Astrocyte (in vitro differentiated cells and primary cell): ENCODE measurements at regions not wholly inside any gene's neighbourhood (a gene's known extent, or its start where the extent isn't known, plus 50 kb on each side); places are given as distances from the start of the nearest gene placed in this dataset.
"Not testable (repeated sequence)": the region's sequence is repeated elsewhere in the genome, so short reads cannot be mapped to it uniquely, and the experiment has no call there.

ENCODE experiments used
- DNase-seq: peaks from one replicate; pipeline ENCODE4 v3.0.0-alpha.2; 2010; ENCODE audit warnings: low read depth
- FAIRE-seq: peaks from 2 replicates; lab custom pipeline; 2011; peaks lifted over from hg19 to GRCh38; lab: Jason Lieb, UNC
- H2AFZ ChIP-seq: 2 replicates; pipeline ENCODE4 v1.6.0; 2012; ENCODE audit warnings: low read depth, low read length, inconsistent platforms
- H3K27ac ChIP-seq: 2 replicates; pipeline ENCODE4 v1.5.1; 2011; ENCODE audit warnings: low read depth, low read length, inconsistent platforms
- H3K27me3 ChIP-seq: 2 replicates; pipeline ENCODE4 v1.6.0; 2011; ENCODE audit warnings: low read length, inconsistent platforms; ENCODE audit not compliant: insufficient read depth
- H3K36me3 ChIP-seq: 2 replicates; pipeline ENCODE4 v1.5.1; 2011; ENCODE audit warnings: low read length, inconsistent platforms; ENCODE audit not compliant: insufficient read depth
- H3K4me1 ChIP-seq: 2 replicates; pipeline ENCODE4 v1.5.1; 2011; ENCODE audit warnings: low read length, inconsistent platforms; ENCODE audit not compliant: insufficient read depth
- H3K4me2 ChIP-seq: 2 replicates; pipeline ENCODE4 v1.6.0; 2012; ENCODE audit warnings: low read length, inconsistent platforms
- H3K4me3 ChIP-seq: 2 replicates; pipeline ENCODE4 v1.5.1; 2011; ENCODE audit warnings: low read depth, mild to moderate bottlenecking, low read length, inconsistent platforms; ENCODE audit not compliant: insufficient read depth
- H3K79me2 ChIP-seq: 2 replicates; pipeline ENCODE4 v1.6.0; 2012; ENCODE audit warnings: mild to moderate bottlenecking, low read length, inconsistent platforms; ENCODE audit not compliant: insufficient read depth
- H3K9ac ChIP-seq: 2 replicates; pipeline ENCODE4 v1.6.0; 2012; ENCODE audit warnings: mild to moderate bottlenecking, low read length, inconsistent platforms
- H3K9me3 ChIP-seq: 2 replicates; pipeline ENCODE4 v1.5.1; 2012; ENCODE audit warnings: low read depth, mild to moderate bottlenecking, low read length, inconsistent platforms; ENCODE audit not compliant: insufficient read depth
- H4K20me1 ChIP-seq: 2 replicates; pipeline ENCODE4 v1.6.0; 2012; ENCODE audit warnings: low read length, inconsistent platforms; ENCODE audit not compliant: insufficient read depth
- H3K27ac Mint-ChIP-seq: one replicate; pipeline ENCODE4 v1.8.0; 2021; ENCODE audit warnings: mild to moderate bottlenecking, mixed read lengths; ENCODE audit not compliant: unreplicated experiment
- H3K27me3 Mint-ChIP-seq: one replicate; pipeline ENCODE4 v1.8.0; 2021; ENCODE audit warnings: low read depth, mixed read lengths; ENCODE audit not compliant: unreplicated experiment
- H3K36me3 Mint-ChIP-seq: one replicate; pipeline ENCODE4 v1.8.0; 2021; ENCODE audit warnings: low read depth, mixed read lengths; ENCODE audit not compliant: unreplicated experiment
- H3K4me1 Mint-ChIP-seq: one replicate; pipeline ENCODE4 v1.8.0; 2021; ENCODE audit warnings: low read depth, mixed read lengths; ENCODE audit not compliant: unreplicated experiment
- H3K4me3 Mint-ChIP-seq: one replicate; pipeline ENCODE4 v1.8.0; 2021; ENCODE audit warnings: mild to moderate bottlenecking, moderate library complexity, mixed read lengths; ENCODE audit not compliant: unreplicated experiment
- H3K9me3 Mint-ChIP-seq: one replicate; pipeline ENCODE4 v1.8.0; 2021; ENCODE audit warnings: mild to moderate bottlenecking, mixed read lengths; ENCODE audit not compliant: unreplicated experiment
- EZH2 ChIP-seq: IDR thresholded peaks from 2 replicates; pipeline ENCODE4 v1.6.1; 2012; ENCODE audit warnings: mild to moderate bottlenecking, low read length, inconsistent platforms; ENCODE audit not compliant: insufficient read depth
- TF ChIP-seq, protein P1 (sequence below): IDR thresholded peaks from 2 replicates; pipeline ENCODE4 v1.5.1; 2011; ENCODE audit warnings: low read depth, mild to moderate bottlenecking, inconsistent platforms, low read length, moderate library complexity; ENCODE audit not compliant: insufficient read depth

GRCh38 chr13:87972568-87972967 is 301.4 kb downstream of the SLITRK5 start:
- no peak for DNase-seq
- H4K20me1 ChIP-seq = no peaks in the 10 kb centered on the region
- H3K27me3 Mint-ChIP-seq = no peaks in the 10 kb centered on the region
- no peaks in the 10 kb centered on the region for H3K36me3 Mint-ChIP-seq
- H3K9me3 Mint-ChIP-seq = no peaks in the 10 kb centered on the region
- no peak overlapping the region for H3K27ac Mint-ChIP-seq
- TF ChIP-seq, protein P1, sequence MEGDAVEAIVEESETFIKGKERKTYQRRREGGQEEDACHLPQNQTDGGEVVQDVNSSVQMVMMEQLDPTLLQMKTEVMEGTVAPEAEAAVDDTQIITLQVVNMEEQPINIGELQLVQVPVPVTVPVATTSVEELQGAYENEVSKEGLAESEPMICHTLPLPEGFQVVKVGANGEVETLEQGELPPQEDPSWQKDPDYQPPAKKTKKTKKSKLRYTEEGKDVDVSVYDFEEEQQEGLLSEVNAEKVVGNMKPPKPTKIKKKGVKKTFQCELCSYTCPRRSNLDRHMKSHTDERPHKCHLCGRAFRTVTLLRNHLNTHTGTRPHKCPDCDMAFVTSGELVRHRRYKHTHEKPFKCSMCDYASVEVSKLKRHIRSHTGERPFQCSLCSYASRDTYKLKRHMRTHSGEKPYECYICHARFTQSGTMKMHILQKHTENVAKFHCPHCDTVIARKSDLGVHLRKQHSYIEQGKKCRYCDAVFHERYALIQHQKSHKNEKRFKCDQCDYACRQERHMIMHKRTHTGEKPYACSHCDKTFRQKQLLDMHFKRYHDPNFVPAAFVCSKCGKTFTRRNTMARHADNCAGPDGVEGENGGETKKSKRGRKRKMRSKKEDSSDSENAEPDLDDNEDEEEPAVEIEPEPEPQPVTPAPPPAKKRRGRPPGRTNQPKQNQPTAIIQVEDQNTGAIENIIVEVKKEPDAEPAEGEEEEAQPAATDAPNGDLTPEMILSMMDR = no peak
- TF ChIP-seq EZH2 = no peak
- no peaks in the 10 kb centered on the region for H3K79me2 ChIP-seq
- H3K4me1 ChIP-seq = no peaks in the 10 kb centered on the region
- no peaks in the 10 kb centered on the region for H3K4me1 Mint-ChIP-seq
- no peak overlapping the region for H3K4me2 ChIP-seq
- H3K9me3 ChIP-seq = no peaks in the 10 kb centered on the region
- no peak overlapping the region for H2AFZ ChIP-seq
- H3K4me3 ChIP-seq = no peak overlapping the region
- no peak for FAIRE-seq
- no peaks in the 10 kb centered on the region for H3K27me3 ChIP-seq
- no peak overlapping the region for H3K9ac ChIP-seq
- H3K36me3 ChIP-seq = no peaks in the 10 kb centered on the region
- no peak overlapping the region for H3K4me3 Mint-ChIP-seq
- no peak overlapping the region for H3K27ac ChIP-seq

- DNase-seq (no peak), FAIRE-seq (no peak)
- H3K79me2 ChIP-seq = no peaks in the 10 kb centered on the region
- Mint-ChIP-seq H3K9me3 (no peaks in the 10 kb centered on the region), H3K27ac (no peak overlapping the region), H3K27me3 (no peaks in the 10 kb centered on the region), H3K4me3 (no peak overlapping the region), H3K36me3 (no peaks in the 10 kb centered on the region), H3K4me1 (no peaks in the 10 kb centered on the region)
- no peak overlapping the region for H3K27ac ChIP-seq
- H3K9ac ChIP-seq = no peak overlapping the region
- no peaks in the 10 kb centered on the region for H3K27me3 ChIP-seq
- H2AFZ ChIP-seq = no peak overlapping the region
- H4K20me1 ChIP-seq = no peaks in the 10 kb centered on the region
- H3K4me2 ChIP-seq = no peak overlapping the region
- no peaks in the 10 kb centered on the region for H3K4me1 ChIP-seq
- no peak overlapping the region for H3K4me3 ChIP-seq
- TF ChIP-seq, protein P1 = no peak
- TF ChIP-seq EZH2 = no peak
- H3K9me3 ChIP-seq = no peaks in the 10 kb centered on the region
- no peaks in the 10 kb centered on the region for H3K36me3 ChIP-seq
These were observed 303.9 kb downstream of the SLITRK5 start for GRCh38 chr13:87975035-87975434.

GRCh38 chr13:87976650-87977049 is 305.5 kb downstream of the SLITRK5 start:
- not testable (repeated sequence) for H3K36me3 ChIP-seq, H3K9me3 ChIP-seq, H4K20me1 ChIP-seq, H3K36me3 Mint-ChIP-seq, FAIRE-seq, H3K27me3 Mint-ChIP-seq, H3K4me3 Mint-ChIP-seq, H3K79me2 ChIP-seq, H3K4me2 ChIP-seq, H3K4me1 ChIP-seq, H3K27me3 ChIP-seq, H3K27ac ChIP-seq, H3K4me3 ChIP-seq, H3K9me3 Mint-ChIP-seq, H3K4me1 Mint-ChIP-seq, H3K9ac ChIP-seq, DNase-seq, H3K27ac Mint-ChIP-seq, H2AFZ ChIP-seq
